PFSK-1 (cell line): ENCODE measurements at regions not wholly inside any gene's neighbourhood (a gene's known extent, or its start where the extent isn't known, plus 50 kb on each side); places are given as distances from the start of the nearest gene placed in this dataset.

ENCODE experiments used
- FOXP2 ChIP-seq: optimal IDR thresholded peaks from 2 replicates; pipeline ENCODE3; 2011; ENCODE audit warnings: borderline replicate concordance, control low read depth, inconsistent platforms; ENCODE audit not compliant: insufficient read depth; ENCODE audit errors: extremely low read length, extremely low read depth
- POLR2AphosphoS5 ChIP-seq: IDR thresholded peaks from 2 replicates; pipeline ENCODE4 v1.6.1; 2012; ENCODE audit warnings: low read depth, mild to moderate bottlenecking, control low read depth, low read length, moderate library complexity
- REST ChIP-seq, 2 experiments: IDR thresholded peaks; 2 replicates each; pipeline versions ENCODE4 v1.6.1 to v1.8.0; 2011 to 2012; ENCODE audit warnings: low read depth in 2 of 2, low read length in 2 of 2, control low read depth in 1 of 2, inconsistent platforms in 1 of 2, mild to moderate bottlenecking in 1 of 2, moderate library complexity in 1 of 2; ENCODE audit not compliant: insufficient read depth in 1 of 2
- SIN3A ChIP-seq: IDR thresholded peaks from 2 replicates; pipeline ENCODE4 v1.6.1; 2012; ENCODE audit warnings: mild to moderate bottlenecking, low read length, moderate library complexity, borderline replicate concordance; ENCODE audit not compliant: insufficient read depth
- TAF1 ChIP-seq: IDR thresholded peaks from 2 replicates; pipeline ENCODE4 v1.6.1; 2012; ENCODE audit warnings: low read length, control low read depth, borderline replicate concordance; ENCODE audit not compliant: insufficient read depth

GRCh38 chr5:1660511-1660910, 136.8 kb upstream of the LPCAT1 start:
- no peak for TF ChIP-seq FOXP2
- TF ChIP-seq SIN3A = no peak
- TF ChIP-seq TAF1 = no peak
- no peak for TF ChIP-seq REST (IDR thresholded peaks at IDR 0.05; ENCODE audit: insufficient read depth in 1 of 2, low read depth in 2 of 2, low read length in 2 of 2)
- no peak for TF ChIP-seq POLR2AphosphoS5

DNA sequence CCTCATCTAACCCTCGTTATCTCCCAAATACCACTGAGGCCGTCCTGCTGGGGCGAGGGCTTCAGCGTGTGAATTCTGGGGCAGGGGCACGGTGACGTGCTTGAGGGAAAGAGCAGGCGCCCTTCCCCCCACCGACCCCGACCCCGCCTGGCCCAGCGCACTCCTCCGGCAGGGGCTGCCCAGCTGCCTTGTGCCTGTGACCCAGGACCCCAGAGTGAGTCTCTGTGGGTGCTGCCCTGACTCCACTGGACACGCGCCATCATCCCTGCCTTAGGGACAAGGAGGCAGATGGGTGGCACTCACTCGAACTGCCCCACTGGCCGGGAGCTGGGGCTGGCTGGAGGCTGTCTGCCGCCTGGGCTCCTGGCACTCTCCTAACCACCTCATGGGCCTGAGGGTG, 136.2 kb upstream of the LPCAT1 start:
- TF ChIP-seq SIN3A = no peak
- TF ChIP-seq FOXP2 = no peak
- no peak for TF ChIP-seq REST (IDR thresholded peaks at IDR 0.05; ENCODE audit: insufficient read depth in 1 of 2, low read depth in 2 of 2, low read length in 2 of 2)
- TF ChIP-seq POLR2AphosphoS5 = no peak
- no peak for TF ChIP-seq TAF1

DNA sequence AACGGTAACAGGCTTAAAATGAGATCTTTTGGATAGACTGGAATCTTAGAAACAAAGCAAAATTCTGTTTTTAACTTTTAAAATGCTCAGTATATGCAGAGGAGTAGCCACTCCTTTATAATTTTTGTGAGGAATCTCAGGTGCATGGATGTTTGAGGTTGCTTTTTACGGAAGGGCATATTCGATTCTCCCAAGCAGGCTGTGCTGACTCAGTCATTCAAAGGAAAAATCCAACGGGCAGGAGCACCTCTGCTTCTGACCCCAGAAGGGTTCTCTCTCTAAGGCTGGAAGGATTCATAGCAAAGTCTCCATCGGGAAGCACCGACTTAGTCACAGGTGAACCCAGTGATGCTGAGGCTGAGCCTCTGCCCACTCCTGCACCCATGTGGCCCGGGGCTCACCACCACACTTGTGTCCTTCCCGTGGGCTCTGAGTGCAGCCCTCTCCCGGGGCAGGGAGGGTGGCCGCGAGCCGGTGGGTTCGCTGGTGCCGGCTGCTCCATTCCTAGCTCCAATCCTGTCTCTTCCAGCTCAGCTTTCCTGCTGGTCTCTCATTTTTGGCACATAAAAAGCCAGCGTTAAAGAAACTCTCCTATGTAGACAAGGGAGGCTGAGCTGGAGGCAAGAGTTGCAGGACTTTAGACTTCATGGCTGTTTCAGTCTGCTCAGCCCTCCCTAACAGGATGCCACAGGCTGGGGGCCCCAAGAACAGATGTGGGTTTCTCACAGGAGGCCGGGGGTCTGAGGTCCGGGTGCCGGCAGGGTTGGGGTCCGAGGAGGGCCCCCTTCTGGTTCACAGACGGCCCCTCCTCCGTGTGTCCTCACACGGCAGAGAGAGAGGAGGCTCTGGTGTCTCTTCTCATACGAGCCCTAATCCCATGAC, 135.6 kb upstream of the LPCAT1 start:
- TF ChIP-seq REST (IDR thresholded peaks at IDR 0.05; ENCODE audit: insufficient read depth in 1 of 2, low read depth in 2 of 2, low read length in 2 of 2) (no peak), FOXP2 (no peak), POLR2AphosphoS5 (no peak), SIN3A (no peak)

GRCh38 chr5:1658665-1659064, 134.9 kb upstream of the LPCAT1 start:
- TF ChIP-seq FOXP2 = no peak
- TF ChIP-seq POLR2AphosphoS5 = no peak
- TF ChIP-seq SIN3A = no peak

- TF ChIP-seq TAF1 (no peak), REST (IDR thresholded peaks at IDR 0.05; ENCODE audit: insufficient read depth in 1 of 2, low read depth in 2 of 2, low read length in 2 of 2) (no peak), POLR2AphosphoS5 (no peak), SIN3A (no peak), FOXP2 (no peak)
Measured at GRCh38 chr5:1657161-1657741, 133.5 kb upstream of the LPCAT1 start.
